MM.1S (cell line): ENCODE measurements at regions not wholly inside any gene's neighbourhood (a gene's known extent, or its start where the extent isn't known, plus 50 kb on each side); places are given as distances from the start of the nearest gene placed in this dataset.

Experiments
- DNase-seq: peaks from one replicate; pipeline ENCODE4 v3.0.0-alpha.2; 2015
- H2AFZ ChIP-seq: fragments of 300-600 bp; sonication (generic); 2 replicates; pipeline ENCODE4 v1.6.0; 2016; ENCODE audit warnings: antibody characterized with exemption, low read length
- H3F3A ChIP-seq: fragments of 300-600 bp; sonication (generic); 2 replicates; pipeline ENCODE4 v1.6.1; 2016; ENCODE audit warnings: mild to moderate bottlenecking, antibody characterized with exemption, low read length, moderate library complexity, mixed read lengths; ENCODE audit not compliant: insufficient read depth
- H3K27ac ChIP-seq: fragments of 300-600 bp; sonication (generic); 2 replicates; pipeline ENCODE4 v1.5.1; 2016; ENCODE audit warnings: mild to moderate bottlenecking, low read length
- H3K27me3 ChIP-seq: fragments of 300-600 bp; sonication (generic); replicated peaks from 2 replicates; pipeline ENCODE4 v1.6.0; 2016; ENCODE audit warnings: low read length; ENCODE audit not compliant: insufficient read depth
- H3K36me3 ChIP-seq: fragments of 300-600 bp; sonication (generic); replicated peaks from 2 replicates; pipeline ENCODE4 v1.6.1; 2016; ENCODE audit warnings: mild to moderate bottlenecking, low read length, mixed read lengths; ENCODE audit not compliant: insufficient read depth
- H3K4me1 ChIP-seq: fragments of 300-600 bp; sonication (generic); 2 replicates; pipeline ENCODE4 v1.6.1; 2016; ENCODE audit warnings: low read length, mixed read lengths
- H3K4me2 ChIP-seq: fragments of 300-600 bp; sonication (generic); 2 replicates; pipeline ENCODE4 v1.6.0; 2016; ENCODE audit warnings: low read depth, low read length
- H3K4me3 ChIP-seq: fragments of 300-600 bp; sonication (generic); 2 replicates; pipeline ENCODE4 v1.5.1; 2016; ENCODE audit warnings: low read length, mixed read lengths
- H3K79me2 ChIP-seq: fragments of 300-600 bp; sonication (generic); 2 replicates; pipeline ENCODE4 v1.6.1; 2016; ENCODE audit warnings: mixed run types, low read length, mixed read lengths
- H3K9ac ChIP-seq: fragments of 300-600 bp; sonication (generic); 2 replicates; pipeline ENCODE4 v1.6.1; 2016; ENCODE audit warnings: low read length, mixed read lengths
- H3K9me2 ChIP-seq: fragments of 300-600 bp; sonication (generic); replicated peaks from 2 replicates; pipeline ENCODE4 v1.6.1; 2016; ENCODE audit warnings: mild to moderate bottlenecking, low read length, mixed read lengths; ENCODE audit not compliant: insufficient read depth
- H3K9me3 ChIP-seq: fragments of 300-600 bp; sonication (generic); replicated peaks from 2 replicates; pipeline ENCODE4 v1.6.1; 2016; ENCODE audit warnings: mild to moderate bottlenecking, low read length, mixed read lengths; ENCODE audit not compliant: insufficient read depth
- H4K20me1 ChIP-seq: fragments of 300-600 bp; sonication (generic); 2 replicates; pipeline ENCODE4 v1.6.1; 2016; ENCODE audit warnings: mild to moderate bottlenecking, low read length, moderate library complexity, mixed read lengths; ENCODE audit not compliant: insufficient read depth
- EZH2 ChIP-seq: fragments of 300-600 bp; sonication (generic); optimal IDR thresholded peaks from 2 replicates; pipeline ENCODE3; 2017; ENCODE audit warnings: low read depth, mild to moderate bottlenecking, antibody characterized with exemption, low read length, mixed read lengths
- EZH2phosphoT487 ChIP-seq: fragments of 300-600 bp; sonication (generic); IDR thresholded peaks from 2 replicates; pipeline ENCODE4 v1.6.1; 2018; ENCODE audit warnings: antibody characterized with exemption, low read length
- TF ChIP-seq, protein P1 (sequence below): fragments of 300-600 bp; sonication (generic); IDR thresholded peaks from 2 replicates; pipeline ENCODE4 v1.5.1; 2016; ENCODE audit warnings: antibody characterized with exemption, low read length, mixed read lengths

DNA sequence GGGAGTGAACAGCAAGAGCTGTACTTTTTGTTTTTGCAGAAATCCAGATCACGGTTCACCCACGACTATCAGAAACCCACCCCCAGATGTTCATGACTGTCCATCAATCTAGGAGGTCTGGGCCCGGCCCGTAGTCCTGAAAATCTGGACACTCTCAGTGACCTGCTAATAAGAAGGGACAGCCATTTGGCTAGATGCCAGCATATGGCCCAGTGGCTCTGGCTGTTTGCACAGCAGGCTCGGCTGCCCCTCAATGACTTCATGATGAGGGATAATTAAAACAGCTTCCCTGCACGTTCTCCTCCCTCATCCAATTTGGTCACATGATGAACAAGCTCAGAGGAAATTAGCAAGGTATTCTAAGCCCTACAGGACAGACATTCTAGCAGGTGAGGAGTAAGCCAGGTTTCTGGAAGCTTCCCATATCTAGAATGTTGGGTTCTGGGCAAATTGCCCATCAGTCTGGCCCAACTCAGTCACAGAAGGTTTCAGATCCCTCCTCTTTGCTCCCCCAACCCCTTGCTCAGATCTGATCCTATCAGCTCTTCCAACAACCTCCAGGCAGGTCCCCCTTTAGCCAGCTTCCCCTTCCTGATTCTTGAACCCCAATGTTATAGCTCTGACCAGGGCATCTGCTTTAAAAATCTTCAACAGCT, 397.3 kb downstream of the SHANK2 start:
- Histone ChIP-seq H3K9me2 (no peaks in the 10 kb centered on the region), H3K27me3 (peaks cover 54% of the 10 kb centered on the region), H3K4me1 (no peaks in the 10 kb centered on the region), H3K27ac (no peak overlapping the region), H3K9ac (no peak overlapping the region), H3K4me3 (no peak overlapping the region), H3F3A (no peaks in the 10 kb centered on the region), H3K9me3 (no peaks in the 10 kb centered on the region), H2AFZ (no peak overlapping the region), H4K20me1 (no peaks in the 10 kb centered on the region), H3K79me2 (no peaks in the 10 kb centered on the region), H3K4me2 (no peak overlapping the region), H3K36me3 (no peaks in the 10 kb centered on the region)
- no peak for TF ChIP-seq EZH2phosphoT487
- no peak for TF ChIP-seq EZH2
- TF ChIP-seq, protein P1, sequence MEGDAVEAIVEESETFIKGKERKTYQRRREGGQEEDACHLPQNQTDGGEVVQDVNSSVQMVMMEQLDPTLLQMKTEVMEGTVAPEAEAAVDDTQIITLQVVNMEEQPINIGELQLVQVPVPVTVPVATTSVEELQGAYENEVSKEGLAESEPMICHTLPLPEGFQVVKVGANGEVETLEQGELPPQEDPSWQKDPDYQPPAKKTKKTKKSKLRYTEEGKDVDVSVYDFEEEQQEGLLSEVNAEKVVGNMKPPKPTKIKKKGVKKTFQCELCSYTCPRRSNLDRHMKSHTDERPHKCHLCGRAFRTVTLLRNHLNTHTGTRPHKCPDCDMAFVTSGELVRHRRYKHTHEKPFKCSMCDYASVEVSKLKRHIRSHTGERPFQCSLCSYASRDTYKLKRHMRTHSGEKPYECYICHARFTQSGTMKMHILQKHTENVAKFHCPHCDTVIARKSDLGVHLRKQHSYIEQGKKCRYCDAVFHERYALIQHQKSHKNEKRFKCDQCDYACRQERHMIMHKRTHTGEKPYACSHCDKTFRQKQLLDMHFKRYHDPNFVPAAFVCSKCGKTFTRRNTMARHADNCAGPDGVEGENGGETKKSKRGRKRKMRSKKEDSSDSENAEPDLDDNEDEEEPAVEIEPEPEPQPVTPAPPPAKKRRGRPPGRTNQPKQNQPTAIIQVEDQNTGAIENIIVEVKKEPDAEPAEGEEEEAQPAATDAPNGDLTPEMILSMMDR = no peak
- no peak for DNase-seq

DNA sequence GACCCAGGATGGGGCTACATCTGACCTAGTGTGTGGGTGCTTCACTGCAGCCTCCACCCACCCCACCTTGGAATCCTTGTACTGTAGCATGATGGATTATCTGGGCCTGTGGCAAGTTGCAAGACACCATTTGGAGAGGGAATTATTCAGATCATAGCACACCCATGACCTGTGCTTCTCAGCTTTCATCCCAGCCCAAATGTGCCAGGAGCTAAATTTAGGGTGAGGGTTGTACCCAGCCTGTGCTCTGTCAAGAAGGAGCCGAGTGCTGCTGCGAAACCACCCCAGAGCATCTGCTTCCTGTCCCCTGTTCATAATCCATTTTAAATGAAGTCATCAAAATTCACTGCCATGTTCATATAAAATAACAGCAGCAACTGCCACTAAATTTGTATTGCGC, 394.5 kb downstream of the SHANK2 start:
- H3K27me3 ChIP-seq = peaks cover 55% of the 10 kb centered on the region
- TF ChIP-seq, protein P1 = no peak
- TF ChIP-seq EZH2phosphoT487 (no peak), EZH2 (no peak)
- no peak overlapping the region for H3K4me3 ChIP-seq
- no peaks in the 10 kb centered on the region for H3K4me1 ChIP-seq
- no peaks in the 10 kb centered on the region for H3F3A ChIP-seq
- no peaks in the 10 kb centered on the region for H3K79me2 ChIP-seq
- H4K20me1 ChIP-seq = no peaks in the 10 kb centered on the region
- H3K9ac ChIP-seq = no peak overlapping the region
- H3K36me3 ChIP-seq = no peaks in the 10 kb centered on the region
- DNase-seq = no peak
- H3K9me2 ChIP-seq = no peaks in the 10 kb centered on the region
- H3K4me2 ChIP-seq = no peak overlapping the region
- no peak overlapping the region for H3K27ac ChIP-seq
- H2AFZ ChIP-seq = no peak overlapping the region
- no peaks in the 10 kb centered on the region for H3K9me3 ChIP-seq

DNA sequence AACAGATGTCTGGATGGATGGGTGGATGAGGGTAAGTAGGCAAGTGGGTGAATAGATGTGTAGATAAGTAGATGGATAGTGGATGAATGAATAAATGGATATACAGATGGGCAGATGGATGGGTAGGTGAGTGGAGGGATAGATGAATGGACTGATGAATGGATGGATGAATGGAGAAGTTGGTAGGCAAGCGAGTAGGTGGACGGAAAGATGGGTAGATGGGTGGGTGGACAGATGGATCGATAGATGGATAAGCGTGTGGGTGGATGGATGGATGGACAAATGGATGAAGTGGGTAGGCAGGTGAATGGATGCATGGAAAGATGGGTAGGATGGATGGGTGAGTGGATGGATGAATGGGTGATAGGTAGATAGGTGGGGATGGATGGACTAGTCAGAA, 393.2 kb downstream of the SHANK2 start:
- H3K9me3 ChIP-seq = no peaks in the 10 kb centered on the region

More for the DNA sequence above, 393.2 kb downstream of the SHANK2 start:
- Histone ChIP-seq H3K36me3 (no peaks in the 10 kb centered on the region), H3K9me2 (no peaks in the 10 kb centered on the region), H3K79me2 (no peaks in the 10 kb centered on the region), H3K27ac (no peak overlapping the region), H4K20me1 (no peaks in the 10 kb centered on the region), H3K4me1 (no peaks in the 10 kb centered on the region), H2AFZ (no peak overlapping the region), H3K4me3 (no peak overlapping the region), H3F3A (no peaks in the 10 kb centered on the region), H3K9ac (no peak overlapping the region), H3K4me2 (no peak overlapping the region), H3K27me3 (peaks cover 56% of the 10 kb centered on the region)
- no peak for DNase-seq
- TF ChIP-seq EZH2 (no peak), EZH2phosphoT487 (no peak)
- TF ChIP-seq, protein P1 = no peak
